SW480 (cell line): ENCODE measurements at regions not wholly inside any gene's neighbourhood (a gene's known extent, or its start where the extent isn't known, plus 50 kb on each side); places are given as distances from the start of the nearest gene placed in this dataset.
"Not testable (repeated sequence)": the region's sequence is repeated elsewhere in the genome, so short reads cannot be mapped to it uniquely, and the experiment has no call there.

ENCODE experiments used
- DNase-seq: peaks from one replicate; pipeline ENCODE4 v3.0.0-alpha.2; 2016; ENCODE audit warnings: low spot score

- no peak for DNase-seq
Measured at GRCh38 chr19:20388706-20389225, 176.8 kb downstream of the ZNF737 start.

- DNase-seq: no peak
Measured at GRCh38 chr19:20385061-20385460, 180.5 kb downstream of the ZNF737 start.

- DNase-seq: no peak
Measured at GRCh38 chr19:20371911-20372310, 193.7 kb downstream of the ZNF737 start.

GRCh38 chr19:20371304-20371703 is 194.3 kb downstream of the ZNF737 start:
- DNase-seq: not testable (repeated sequence)

- no peak for DNase-seq
Measured at GRCh38 chr19:20367811-20368294, 197.7 kb downstream of the ZNF737 start.

- no peak for DNase-seq
Measured at GRCh38 chr19:20365146-20365545, 198.1 kb downstream of the ZNF486 start.

GRCh38 chr19:20359933-20360720 is 193.1 kb downstream of the ZNF486 start:
- DNase-seq: no peak

GRCh38 chr19:20358841-20359465 is 191.9 kb downstream of the ZNF486 start:
- DNase-seq: not testable (repeated sequence)

- DNase-seq: no peak
Measured at GRCh38 chr19:20357921-20358320, 190.9 kb downstream of the ZNF486 start.

- no peak for DNase-seq
Measured at GRCh38 chr19:20351244-20351643, 184.2 kb downstream of the ZNF486 start.

GRCh38 chr19:20349206-20349605 is 182.2 kb downstream of the ZNF486 start:
- DNase-seq: no peak

- no peak for DNase-seq
Measured at GRCh38 chr19:20339444-20339843, 172.4 kb downstream of the ZNF486 start.

- DNase-seq: no peak
Measured at GRCh38 chr19:20334760-20335159, 167.7 kb downstream of the ZNF486 start.

GRCh38 chr19:20333508-20333907 is 166.5 kb downstream of the ZNF486 start:
- DNase-seq: no peak

- DNase-seq: no peak
Measured at GRCh38 chr19:20325151-20325550, 158.1 kb downstream of the ZNF486 start.

- DNase-seq: no peak
Measured at GRCh38 chr19:20321139-20321763, 154.2 kb downstream of the ZNF486 start.

- DNase-seq: no peak
Measured at GRCh38 chr19:20320191-20320590, 153.2 kb downstream of the ZNF486 start.

GRCh38 chr19:20318616-20319015 is 151.6 kb downstream of the ZNF486 start:
- DNase-seq: no peak

GRCh38 chr19:20315543-20315942 is 148.5 kb downstream of the ZNF486 start:
- DNase-seq: no peak

- no peak for DNase-seq
Measured at GRCh38 chr19:20313894-20314293, 146.9 kb downstream of the ZNF486 start.

- DNase-seq: no peak
Measured at GRCh38 chr19:20307127-20307526, 140.1 kb downstream of the ZNF486 start.

- DNase-seq: not testable (repeated sequence)
Measured at GRCh38 chr19:20296314-20296713, 129.3 kb downstream of the ZNF486 start.

GRCh38 chr19:20294181-20294580 is 127.2 kb downstream of the ZNF486 start:
- no peak for DNase-seq
